ENCODE measurements at regions not wholly inside any gene's neighbourhood (a gene's known extent, or its start where the extent isn't known, plus 50 kb on each side); places are given as distances from the start of the nearest gene placed in this dataset.

GRCh38 chr21:19130379-19131028 lies 726.9 kb upstream of the TMPRSS15 start (continued):
- TF ChIP-seq BRF2 (IDR thresholded peaks at IDR 0.05; ENCODE audit: borderline replicate concordance, insufficient read depth, insufficient read length) (no peak), SIN3A (IDR thresholded peaks at IDR 0.05; ENCODE audit: borderline replicate concordance in 2 of 2, control insufficient read depth in 1 of 2, low read depth in 2 of 2, low read length in 2 of 2) (no peak), ZNF324 (CRISPR knock-in tag; IDR thresholded peaks at IDR 0.05) (no peak), FOS (IDR thresholded peaks at IDR 0.05; ENCODE audit: extremely low read depth, insufficient read length) (no peak), KLF16 (IDR thresholded peaks at IDR 0.05) (no peak), CEBPG (CRISPR knock-in tag; IDR thresholded peaks at IDR 0.05) (no peak), CEBPG (tag; conservative IDR thresholded peaks at IDR 0.05 in 1 of 2, IDR thresholded peaks at IDR 0.05 in 1 of 2) (no peak), NCOA6 (IDR thresholded peaks at IDR 0.05) (no peak), FIP1L1 (IDR thresholded peaks at IDR 0.05; ENCODE audit: low read depth, low read length, poor library complexity, severe bottlenecking) (no peak), NEUROD1 (IDR thresholded peaks at IDR 0.05; ENCODE audit: borderline replicate concordance, low read depth, low read length, partially characterized antibody) (no peak), NRF1 (conservative IDR thresholded peaks at IDR 0.05 in 1 of 2, IDR thresholded peaks at IDR 0.05 in 1 of 2) (no peak), SAP30 (IDR thresholded peaks at IDR 0.05; ENCODE audit: borderline replicate concordance, insufficient read depth, low read depth, low read length, poor library complexity, severe bottlenecking) (no peak), SP2 (IDR thresholded peaks at IDR 0.05; ENCODE audit: extremely low read depth, low read depth, low read length, poor library complexity, severe bottlenecking) (no peak)
- TF ChIP-seq, protein P1, sequence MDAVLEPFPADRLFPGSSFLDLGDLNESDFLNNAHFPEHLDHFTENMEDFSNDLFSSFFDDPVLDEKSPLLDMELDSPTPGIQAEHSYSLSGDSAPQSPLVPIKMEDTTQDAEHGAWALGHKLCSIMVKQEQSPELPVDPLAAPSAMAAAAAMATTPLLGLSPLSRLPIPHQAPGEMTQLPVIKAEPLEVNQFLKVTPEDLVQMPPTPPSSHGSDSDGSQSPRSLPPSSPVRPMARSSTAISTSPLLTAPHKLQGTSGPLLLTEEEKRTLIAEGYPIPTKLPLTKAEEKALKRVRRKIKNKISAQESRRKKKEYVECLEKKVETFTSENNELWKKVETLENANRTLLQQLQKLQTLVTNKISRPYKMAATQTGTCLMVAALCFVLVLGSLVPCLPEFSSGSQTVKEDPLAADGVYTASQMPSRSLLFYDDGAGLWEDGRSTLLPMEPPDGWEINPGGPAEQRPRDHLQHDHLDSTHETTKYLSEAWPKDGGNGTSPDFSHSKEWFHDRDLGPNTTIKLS (IDR thresholded peaks at IDR 0.05; ENCODE audit: borderline replicate concordance, low read depth), result no peak
- TF ChIP-seq, protein P2, sequence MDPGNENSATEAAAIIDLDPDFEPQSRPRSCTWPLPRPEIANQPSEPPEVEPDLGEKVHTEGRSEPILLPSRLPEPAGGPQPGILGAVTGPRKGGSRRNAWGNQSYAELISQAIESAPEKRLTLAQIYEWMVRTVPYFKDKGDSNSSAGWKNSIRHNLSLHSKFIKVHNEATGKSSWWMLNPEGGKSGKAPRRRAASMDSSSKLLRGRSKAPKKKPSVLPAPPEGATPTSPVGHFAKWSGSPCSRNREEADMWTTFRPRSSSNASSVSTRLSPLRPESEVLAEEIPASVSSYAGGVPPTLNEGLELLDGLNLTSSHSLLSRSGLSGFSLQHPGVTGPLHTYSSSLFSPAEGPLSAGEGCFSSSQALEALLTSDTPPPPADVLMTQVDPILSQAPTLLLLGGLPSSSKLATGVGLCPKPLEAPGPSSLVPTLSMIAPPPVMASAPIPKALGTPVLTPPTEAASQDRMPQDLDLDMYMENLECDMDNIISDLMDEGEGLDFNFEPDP (CRISPR knock-in tag; IDR thresholded peaks at IDR 0.05), result no peak

Data from K562 (cell line).